ENCODE measurements at regions not wholly inside any gene's neighbourhood (a gene's known extent, or its start where the extent isn't known, plus 50 kb on each side); places are given as distances from the start of the nearest gene placed in this dataset.

DNA sequence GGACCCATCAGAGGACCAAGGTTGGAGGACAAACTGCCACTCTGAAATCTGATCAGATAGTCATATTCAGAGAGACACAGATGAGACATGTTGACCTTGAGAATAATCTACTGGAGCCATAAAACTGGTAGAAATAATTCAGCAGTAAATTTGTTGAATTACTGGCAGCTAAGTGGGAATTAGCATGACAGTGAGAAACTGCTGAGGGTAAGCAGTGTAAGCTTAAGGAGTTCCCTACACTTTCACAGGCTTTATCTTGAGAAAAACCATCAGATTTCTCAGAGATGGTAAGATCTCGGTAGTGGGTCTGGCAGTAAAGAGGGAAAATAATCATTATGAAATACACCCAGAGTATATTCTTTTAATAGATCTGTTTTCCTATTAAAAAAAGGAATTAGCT, 213.7 kb downstream of the TECRL start:
- TF ChIP-seq, protein P1, sequence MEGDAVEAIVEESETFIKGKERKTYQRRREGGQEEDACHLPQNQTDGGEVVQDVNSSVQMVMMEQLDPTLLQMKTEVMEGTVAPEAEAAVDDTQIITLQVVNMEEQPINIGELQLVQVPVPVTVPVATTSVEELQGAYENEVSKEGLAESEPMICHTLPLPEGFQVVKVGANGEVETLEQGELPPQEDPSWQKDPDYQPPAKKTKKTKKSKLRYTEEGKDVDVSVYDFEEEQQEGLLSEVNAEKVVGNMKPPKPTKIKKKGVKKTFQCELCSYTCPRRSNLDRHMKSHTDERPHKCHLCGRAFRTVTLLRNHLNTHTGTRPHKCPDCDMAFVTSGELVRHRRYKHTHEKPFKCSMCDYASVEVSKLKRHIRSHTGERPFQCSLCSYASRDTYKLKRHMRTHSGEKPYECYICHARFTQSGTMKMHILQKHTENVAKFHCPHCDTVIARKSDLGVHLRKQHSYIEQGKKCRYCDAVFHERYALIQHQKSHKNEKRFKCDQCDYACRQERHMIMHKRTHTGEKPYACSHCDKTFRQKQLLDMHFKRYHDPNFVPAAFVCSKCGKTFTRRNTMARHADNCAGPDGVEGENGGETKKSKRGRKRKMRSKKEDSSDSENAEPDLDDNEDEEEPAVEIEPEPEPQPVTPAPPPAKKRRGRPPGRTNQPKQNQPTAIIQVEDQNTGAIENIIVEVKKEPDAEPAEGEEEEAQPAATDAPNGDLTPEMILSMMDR (IDR thresholded peaks at IDR 0.05), result no peak
- TF ChIP-seq POLR2A (IDR thresholded peaks at IDR 0.05), result no peak
